Mesendoderm (in vitro differentiated cells): ENCODE measurements at regions not wholly inside any gene's neighbourhood (a gene's known extent, or its start where the extent isn't known, plus 50 kb on each side); places are given as distances from the start of the nearest gene placed in this dataset.

Experiments
- DNase-seq: peaks from one replicate; pipeline ENCODE4 v3.0.0; 2013
- H2AK5ac ChIP-seq: 2 replicates; pipeline ENCODE4 v1.6.1; 2013; ENCODE audit warnings: low read length, inconsistent platforms
- H2BK120ac ChIP-seq: 2 replicates; pipeline ENCODE4 v1.6.1; 2013; ENCODE audit warnings: low read depth, mild to moderate bottlenecking, low read length, moderate library complexity, mixed read lengths
- H2BK15ac ChIP-seq: replicated peaks from 2 replicates; pipeline ENCODE4 v1.6.1; 2013; ENCODE audit warnings: low read depth, mild to moderate bottlenecking, moderate library complexity
- H2BK5ac ChIP-seq: 2 replicates; pipeline ENCODE4 v1.6.1; 2013; ENCODE audit warnings: low read length, inconsistent platforms
- H3K18ac ChIP-seq: 2 replicates; pipeline ENCODE4 v1.6.1; 2013; ENCODE audit warnings: mild to moderate bottlenecking, low read length, mixed read lengths
- H3K23ac ChIP-seq: one replicate; pipeline ENCODE4 v1.6.1; 2013; ENCODE audit warnings: low read length
- H3K27ac ChIP-seq: 2 replicates; pipeline ENCODE4 v1.5.1; 2013; ENCODE audit warnings: low read depth, mild to moderate bottlenecking, inconsistent platforms, low read length, moderate library complexity
- H3K27me3 ChIP-seq: 2 replicates; pipeline ENCODE4 v1.6.1; 2013; ENCODE audit warnings: low read length, control low read depth, mild to moderate bottlenecking, inconsistent platforms; ENCODE audit not compliant: insufficient read depth, poor library complexity
- H3K36me3 ChIP-seq: 2 replicates; pipeline ENCODE4 v1.6.1; 2013; ENCODE audit warnings: low read length, inconsistent platforms; ENCODE audit not compliant: control insufficient read depth, insufficient read depth
- H3K4ac ChIP-seq: one replicate; pipeline ENCODE4 v1.6.1; 2013; ENCODE audit warnings: low read depth, mild to moderate bottlenecking, low read length, moderate library complexity
- H3K4me1 ChIP-seq: 2 replicates; pipeline ENCODE4 v1.6.1; 2013; ENCODE audit warnings: low read depth, low read length, inconsistent platforms; ENCODE audit not compliant: control insufficient read depth
- H3K4me2 ChIP-seq: 2 replicates; pipeline ENCODE4 v1.6.1; 2013; ENCODE audit warnings: low read length
- H3K4me3 ChIP-seq: 2 replicates; pipeline ENCODE4 v1.5.1; 2013; ENCODE audit warnings: mild to moderate bottlenecking, low read length
- H3K56ac ChIP-seq: one replicate; pipeline ENCODE4 v1.6.1; 2013; ENCODE audit warnings: low read length
- H3K79me1 ChIP-seq: 2 replicates; pipeline ENCODE4 v1.6.1; 2013; ENCODE audit warnings: low read length, inconsistent platforms
- H3K79me2 ChIP-seq: 2 replicates; pipeline ENCODE4 v1.6.1; 2013; ENCODE audit warnings: mild to moderate bottlenecking, low read length; ENCODE audit not compliant: control insufficient read depth, insufficient read depth
- H3K9ac ChIP-seq: 2 replicates; pipeline ENCODE4 v1.6.1; 2013; ENCODE audit warnings: low read length, inconsistent platforms
- H4K5ac ChIP-seq: one replicate; pipeline ENCODE4 v1.6.1; 2013; ENCODE audit warnings: low read length
- H4K8ac ChIP-seq: one replicate; pipeline ENCODE4 v1.6.1; 2013; ENCODE audit warnings: low read depth, mild to moderate bottlenecking, control low read depth, low read length, moderate library complexity
- WGBS: extraction: QIAGEN DNeasy Blood & Tissue Kit; methylation state at CpG from one replicate; pipeline ENCODE4 v1.1.7; 2013; ENCODE audit warnings: low lambda C conversion rate, missing lambda C conversion rate; ENCODE audit not compliant: insufficient coverage; ENCODE audit errors: extremely low coverage; 5-methylcytosine and 5-hydroxymethylcytosine counted together

- Histone ChIP-seq H3K4me2 (no peak overlapping the region), H3K4me1 (no peaks in the 10 kb centered on the region), H3K27me3 (no peaks in the 10 kb centered on the region), H4K5ac (no peak overlapping the region), H2BK15ac (no peak overlapping the region), H4K8ac (no peak overlapping the region), H3K18ac (no peak overlapping the region), H3K4ac (no peak overlapping the region), H3K4me3 (no peak overlapping the region), H3K36me3 (no peaks in the 10 kb centered on the region), H3K9ac (no peak overlapping the region), H3K23ac (no peak overlapping the region), H2BK120ac (no peak overlapping the region), H3K56ac (no peak overlapping the region), H3K27ac (no peak overlapping the region), H2BK5ac (no peak overlapping the region), H3K79me1 (no peaks in the 10 kb centered on the region), H2AK5ac (no peak overlapping the region), H3K79me2 (no peaks in the 10 kb centered on the region)
- WGBS = no CpG with 5 or more reads among the region's 7 CpGs
- no peak for DNase-seq
These were observed 76.8 kb upstream of the FRMD4A start for GRCh38 chr10:14407567-14407966.

- Histone ChIP-seq H3K27ac (no peak overlapping the region), H2BK15ac (no peak overlapping the region), H2BK120ac (no peak overlapping the region), H2BK5ac (no peak overlapping the region), H3K18ac (no peak overlapping the region), H4K8ac (no peak overlapping the region), H2AK5ac (no peak overlapping the region), H3K4me3 (no peak overlapping the region), H3K79me1 (no peaks in the 10 kb centered on the region), H3K56ac (peak overlapping the region; percentile 34), H3K4me2 (no peak overlapping the region), H4K5ac (no peak overlapping the region), H3K23ac (no peak overlapping the region), H3K36me3 (no peaks in the 10 kb centered on the region), H3K4ac (no peak overlapping the region), H3K4me1 (no peaks in the 10 kb centered on the region), H3K79me2 (no peaks in the 10 kb centered on the region), H3K9ac (no peak overlapping the region), H3K27me3 (no peaks in the 10 kb centered on the region)
- WGBS = no CpG with 5 or more reads among the region's 18 CpGs
- DNase-seq = no peak
These were observed 74.6 kb upstream of the FRMD4A start for GRCh38 chr10:14405076-14406065.

- no peak overlapping the region for H3K4ac ChIP-seq
- H3K4me3 ChIP-seq = no peak overlapping the region
- H2AK5ac ChIP-seq = no peak overlapping the region
- H3K79me1 ChIP-seq = no peaks in the 10 kb centered on the region
- WGBS = no CpG with 5 or more reads among the region's 8 CpGs
- no peaks in the 10 kb centered on the region for H3K4me1 ChIP-seq
- H2BK120ac ChIP-seq = no peak overlapping the region
- H3K79me2 ChIP-seq = no peaks in the 10 kb centered on the region
- no peak overlapping the region for H4K5ac ChIP-seq
- no peak overlapping the region for H3K56ac ChIP-seq
- H3K4me2 ChIP-seq = no peak overlapping the region
- H3K36me3 ChIP-seq = no peaks in the 10 kb centered on the region
- H2BK15ac ChIP-seq = no peak overlapping the region
- no peak overlapping the region for H3K9ac ChIP-seq
- H3K27ac ChIP-seq = no peak overlapping the region
- H2BK5ac ChIP-seq = no peak overlapping the region
- H3K23ac ChIP-seq = no peak overlapping the region
- H3K18ac ChIP-seq = no peak overlapping the region
- no peaks in the 10 kb centered on the region for H3K27me3 ChIP-seq
- no peak overlapping the region for H4K8ac ChIP-seq
- DNase-seq = no peak
These were observed 73.3 kb upstream of the FRMD4A start for GRCh38 chr10:14403881-14404623.

GRCh38 chr10:14403359-14403758, 72.6 kb upstream of the FRMD4A start:
- Histone ChIP-seq H4K5ac (no peak overlapping the region), H3K23ac (no peak overlapping the region), H3K27ac (no peak overlapping the region), H3K79me2 (no peaks in the 10 kb centered on the region), H3K36me3 (no peaks in the 10 kb centered on the region), H3K4me2 (no peak overlapping the region), H2BK5ac (no peak overlapping the region), H3K9ac (no peak overlapping the region), H4K8ac (no peak overlapping the region), H3K56ac (no peak overlapping the region), H2AK5ac (no peak overlapping the region), H3K79me1 (no peaks in the 10 kb centered on the region), H3K4me3 (no peak overlapping the region), H3K4ac (no peak overlapping the region), H2BK15ac (no peak overlapping the region), H3K18ac (no peak overlapping the region), H3K4me1 (no peaks in the 10 kb centered on the region), H2BK120ac (no peak overlapping the region), H3K27me3 (no peaks in the 10 kb centered on the region)
- no CpG with 5 or more reads among the region's 6 CpGs for WGBS
- no peak for DNase-seq

DNA sequence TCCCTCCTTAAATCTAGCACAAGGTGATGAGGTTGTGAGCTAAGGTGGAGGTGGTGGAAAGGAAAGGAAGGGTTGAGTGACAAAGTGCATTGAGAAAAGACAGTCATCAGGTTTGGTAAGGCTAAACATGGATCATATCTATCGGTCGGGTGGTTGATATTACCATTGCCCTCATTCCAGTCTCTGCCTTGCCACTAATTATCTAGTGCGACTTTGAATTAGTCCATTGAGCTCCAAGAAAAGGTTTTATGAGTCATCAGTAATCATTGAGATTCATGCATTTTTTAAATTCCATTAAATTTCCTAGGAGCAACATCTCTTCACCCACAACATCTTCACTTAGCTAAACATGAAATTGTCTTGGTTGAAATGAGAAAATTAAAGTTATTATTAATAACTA, 68.9 kb upstream of the FRMD4A start:
- Histone ChIP-seq H3K27me3 (no peaks in the 10 kb centered on the region), H3K4me1 (no peaks in the 10 kb centered on the region), H3K4ac (no peak overlapping the region), H2BK15ac (no peak overlapping the region), H3K79me2 (no peaks in the 10 kb centered on the region), H2BK120ac (no peak overlapping the region), H3K9ac (no peak overlapping the region), H3K79me1 (no peaks in the 10 kb centered on the region), H3K36me3 (no peaks in the 10 kb centered on the region), H3K27ac (no peak overlapping the region), H4K8ac (no peak overlapping the region), H2BK5ac (no peak overlapping the region), H4K5ac (no peak overlapping the region), H3K4me3 (no peak overlapping the region), H3K56ac (no peak overlapping the region), H3K4me2 (no peak overlapping the region), H3K23ac (no peak overlapping the region), H2AK5ac (no peak overlapping the region), H3K18ac (no peak overlapping the region)
- WGBS = no CpG with 5 or more reads among the region's 3 CpGs
- DNase-seq = no peak
